ENCODE measurements at regions not wholly inside any gene's neighbourhood (a gene's known extent, or its start where the extent isn't known, plus 50 kb on each side); places are given as distances from the start of the nearest gene placed in this dataset.

DNA sequence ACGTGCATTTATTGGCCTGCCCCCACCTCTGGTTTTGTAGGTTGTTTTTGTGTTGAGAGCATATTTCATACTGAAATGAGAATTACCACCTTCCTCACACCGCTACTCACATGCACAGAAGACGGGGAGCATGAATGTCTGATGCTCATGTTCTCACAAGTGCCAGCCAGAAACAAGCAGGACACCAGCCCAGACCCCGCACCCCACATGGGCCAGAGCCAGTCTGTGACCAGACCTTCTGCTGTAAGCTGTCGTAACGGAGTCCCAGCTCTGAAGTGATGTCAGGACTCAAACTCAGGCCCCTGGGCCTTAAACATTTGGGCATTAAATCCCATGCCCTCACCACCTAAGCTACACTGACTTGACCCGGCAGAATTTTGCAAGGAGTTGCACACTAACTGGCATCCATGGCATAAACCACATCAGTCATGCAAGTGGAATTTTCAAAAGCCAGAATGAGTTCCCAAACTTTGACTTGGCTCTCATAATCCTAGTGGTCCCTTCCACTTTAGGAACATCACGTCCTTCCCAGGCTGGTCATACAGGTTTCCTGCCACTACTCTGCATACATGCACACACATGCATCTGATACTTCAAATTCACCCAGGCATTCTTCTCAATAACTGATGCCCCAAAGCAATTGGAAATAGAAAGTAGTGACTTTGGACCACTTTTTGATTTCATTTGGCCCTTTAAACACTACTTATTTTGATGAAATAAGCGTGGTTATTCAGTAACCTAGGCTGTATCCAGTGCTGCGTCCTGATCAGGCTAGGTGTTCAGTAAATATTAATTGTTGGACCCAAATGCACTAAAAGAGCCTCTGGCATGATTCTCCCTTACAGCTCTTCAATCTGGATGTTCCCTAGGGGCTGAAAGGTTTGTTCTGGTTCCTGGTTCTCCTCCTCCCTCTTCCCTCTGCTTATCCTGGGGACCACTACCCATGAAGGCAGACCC lies 223.1 kb upstream of the ID2 start:
- no peak for DNase-seq (ENCODE audit: low read depth, low spot score)

DNA sequence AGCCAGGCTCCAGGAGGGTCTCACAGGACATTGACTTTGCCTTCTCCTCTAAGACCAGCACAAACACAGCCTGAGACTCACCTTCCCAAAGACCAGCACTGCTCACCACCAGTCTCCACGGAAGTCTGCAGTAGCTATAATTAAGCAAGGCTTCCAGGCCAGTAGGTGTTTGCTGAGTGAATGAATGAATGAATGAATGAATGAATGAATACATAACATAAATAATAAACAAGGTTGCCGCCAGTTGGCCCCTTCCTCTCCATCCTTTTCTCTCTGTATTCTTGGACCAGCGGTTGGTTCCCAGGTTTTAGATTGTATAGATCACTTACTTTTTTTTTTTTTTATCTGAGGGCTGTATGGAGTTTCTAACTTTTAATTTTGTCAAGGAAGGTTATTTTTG lies 222.4 kb upstream of the ID2 start:
- no peak for DNase-seq (ENCODE audit: low read depth, low spot score)

DNA sequence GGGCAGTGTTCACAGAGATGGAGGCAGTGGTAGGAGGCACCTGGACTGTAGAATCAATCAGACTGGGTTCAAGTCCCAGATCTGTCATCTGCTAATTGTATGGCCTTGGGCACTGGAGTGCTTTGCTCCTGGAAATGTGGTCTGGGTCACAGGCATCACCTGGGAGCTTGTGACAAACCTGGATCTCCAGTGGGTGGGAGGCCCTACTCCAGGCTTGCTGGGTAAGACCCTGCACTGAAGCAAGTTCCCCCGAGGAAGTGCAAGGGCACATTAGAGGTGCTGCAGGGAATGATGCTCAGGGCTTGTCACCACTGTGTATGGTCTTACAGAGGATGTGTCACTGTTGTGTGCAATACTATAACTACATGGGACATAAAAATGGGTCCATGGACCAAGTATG lies 220.5 kb upstream of the ID2 start:
- no peak for DNase-seq (ENCODE audit: low read depth, low spot score)

DNA sequence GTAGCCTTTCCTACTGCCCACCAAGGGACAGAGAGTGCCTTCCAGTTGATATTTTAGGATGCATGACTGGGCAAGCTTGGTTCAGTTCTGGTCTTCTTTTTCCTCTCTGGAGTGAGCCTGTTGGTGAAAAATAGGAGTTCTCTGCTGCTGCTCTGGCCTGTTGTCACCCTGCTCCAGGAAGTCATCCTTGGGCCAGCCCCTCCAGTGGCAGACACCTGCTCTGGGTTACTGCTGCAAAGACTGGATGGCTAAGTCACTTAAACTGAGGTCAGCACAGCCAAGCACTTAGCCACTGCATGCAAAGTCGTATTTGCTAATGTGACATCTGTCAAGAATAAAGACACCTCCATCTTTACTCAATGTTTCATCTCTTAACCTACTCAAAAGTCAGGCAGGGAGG lies 219.6 kb upstream of the ID2 start:
- no peak for DNase-seq (ENCODE audit: low read depth, low spot score)

DNA sequence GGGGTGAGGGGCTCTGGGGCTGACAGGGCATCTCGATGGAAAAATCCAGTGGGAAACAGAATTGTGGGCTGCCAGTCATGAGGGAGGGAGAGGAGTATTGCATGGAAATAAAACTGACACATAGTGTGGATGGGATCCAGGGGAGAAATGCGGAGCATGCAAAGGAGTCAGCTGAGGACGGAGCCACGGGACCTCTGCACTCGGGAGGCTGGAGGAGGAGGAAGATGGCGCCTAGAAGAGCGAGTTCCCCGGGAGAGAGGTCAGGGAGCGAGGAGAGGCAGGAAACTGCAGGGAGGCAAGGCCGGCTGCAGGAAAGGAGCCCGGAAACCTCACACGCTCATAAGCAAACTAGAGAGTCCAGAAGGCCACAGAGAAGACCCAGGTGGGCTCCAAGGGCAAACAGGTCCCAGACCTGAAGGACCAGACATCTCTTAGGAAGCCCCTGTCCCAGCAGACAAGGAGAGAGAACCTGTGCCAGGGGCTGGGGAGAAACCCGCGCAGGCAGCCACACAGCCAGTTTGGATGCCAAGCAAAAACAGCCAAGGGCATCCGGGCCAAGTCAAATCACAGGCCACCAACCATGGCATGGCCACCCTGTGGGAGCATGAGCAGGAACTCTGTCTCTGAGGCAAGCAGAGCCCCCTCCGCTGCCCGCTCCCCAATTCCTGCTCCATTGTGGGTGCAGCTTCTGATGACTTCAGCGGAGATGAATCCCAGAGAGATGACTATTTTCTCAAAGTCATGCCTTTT lies 218.8 kb upstream of the ID2 start:
- no peak for DNase-seq (ENCODE audit: low read depth, low spot score)

DNA sequence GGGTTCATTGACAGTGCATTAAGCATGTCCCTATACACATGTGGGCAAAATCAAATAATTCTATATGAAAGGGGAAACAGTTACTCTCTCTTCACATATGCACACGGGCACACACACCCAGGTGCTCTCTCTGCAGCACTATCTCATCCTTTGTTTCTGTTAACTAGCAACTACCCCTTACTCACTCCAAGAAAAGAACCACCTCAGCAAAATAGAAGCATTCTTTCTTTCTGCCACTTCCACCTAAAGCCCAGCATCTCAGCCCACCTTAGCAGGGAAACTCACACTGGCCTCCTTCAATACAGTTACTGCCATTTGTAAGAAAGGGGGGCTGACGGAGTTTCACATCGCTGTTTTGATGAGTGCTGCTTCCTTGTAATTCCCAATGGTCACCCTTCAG lies 216.3 kb upstream of the ID2 start:
- DNase-seq (ENCODE audit: low read depth, low spot score): no peak

DNA sequence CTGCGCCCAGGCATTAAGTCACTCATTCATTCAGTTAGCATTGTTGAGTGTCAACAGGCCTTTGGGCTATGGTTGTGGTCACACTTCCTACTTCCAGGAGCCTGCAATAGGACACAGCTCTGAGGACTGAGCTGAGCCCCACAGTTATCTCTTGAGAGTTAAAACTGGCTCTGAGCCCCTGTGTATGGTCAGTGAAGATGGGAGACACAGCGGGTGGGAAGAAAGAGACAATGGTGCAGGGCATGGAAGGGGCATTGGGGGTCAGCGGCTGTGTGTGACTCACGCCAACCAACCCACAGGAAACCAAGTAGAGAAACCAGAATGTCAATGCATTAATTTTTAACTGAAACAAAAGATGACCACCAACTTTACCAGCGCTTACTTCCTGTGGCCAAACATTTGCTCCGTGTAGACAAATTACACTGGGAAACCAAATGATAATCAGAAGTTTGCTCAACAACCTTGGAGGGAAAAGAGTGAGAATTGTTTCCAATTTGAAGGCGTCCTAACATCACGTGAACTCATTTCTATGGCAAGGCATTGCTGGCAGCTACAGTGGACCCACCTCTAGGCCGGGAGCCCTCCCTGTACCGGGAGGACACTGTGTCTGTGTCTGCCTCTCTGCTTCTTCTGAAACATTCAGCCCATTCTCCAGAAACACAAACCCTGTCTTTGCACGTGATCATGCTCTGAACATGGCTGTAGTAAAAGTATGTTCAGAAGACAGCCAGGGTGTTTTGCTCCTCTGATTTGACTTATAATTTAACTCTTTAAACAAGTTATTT lies 212.0 kb upstream of the ID2 start:
- no peak for DNase-seq (ENCODE audit: low read depth, low spot score)

DNA sequence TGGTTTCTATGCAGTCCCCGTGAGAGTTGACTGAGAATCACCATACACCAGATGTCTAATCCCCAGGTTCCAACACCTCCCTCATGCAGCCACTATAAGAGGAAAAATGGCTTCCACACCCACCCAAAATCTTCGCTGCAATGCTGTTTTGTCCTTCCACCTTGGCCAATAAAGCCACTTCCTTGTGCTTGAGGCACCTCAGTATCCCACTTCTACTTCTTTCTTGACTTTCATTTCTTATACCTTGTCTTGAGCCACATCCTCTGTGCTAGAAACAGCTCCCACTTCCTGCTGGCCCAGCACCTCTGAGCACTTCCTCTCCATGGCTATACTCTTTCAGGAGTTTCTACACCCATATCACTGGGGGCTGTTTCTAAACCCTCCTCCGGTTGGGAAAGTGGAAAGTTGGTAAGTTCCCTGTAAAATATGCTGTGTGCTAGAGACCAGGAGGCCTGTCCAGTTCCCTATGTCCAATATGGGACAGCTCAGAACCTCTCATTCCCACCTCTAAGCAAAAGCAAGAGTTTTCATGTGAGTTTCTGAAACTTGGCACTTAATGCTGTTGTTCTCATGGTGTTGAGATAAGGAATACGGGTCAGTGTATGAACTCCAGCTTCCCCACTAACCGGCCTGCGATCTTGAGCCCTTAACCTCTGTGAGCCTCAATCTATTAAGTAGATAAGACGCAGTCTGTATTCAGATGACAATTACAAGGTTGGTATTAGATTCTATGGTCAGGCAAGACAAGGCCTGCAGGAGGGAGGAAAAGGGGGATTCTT lies 209.1 kb upstream of the ID2 start:
- DNase-seq (ENCODE audit: low read depth, low spot score): no peak

DNA sequence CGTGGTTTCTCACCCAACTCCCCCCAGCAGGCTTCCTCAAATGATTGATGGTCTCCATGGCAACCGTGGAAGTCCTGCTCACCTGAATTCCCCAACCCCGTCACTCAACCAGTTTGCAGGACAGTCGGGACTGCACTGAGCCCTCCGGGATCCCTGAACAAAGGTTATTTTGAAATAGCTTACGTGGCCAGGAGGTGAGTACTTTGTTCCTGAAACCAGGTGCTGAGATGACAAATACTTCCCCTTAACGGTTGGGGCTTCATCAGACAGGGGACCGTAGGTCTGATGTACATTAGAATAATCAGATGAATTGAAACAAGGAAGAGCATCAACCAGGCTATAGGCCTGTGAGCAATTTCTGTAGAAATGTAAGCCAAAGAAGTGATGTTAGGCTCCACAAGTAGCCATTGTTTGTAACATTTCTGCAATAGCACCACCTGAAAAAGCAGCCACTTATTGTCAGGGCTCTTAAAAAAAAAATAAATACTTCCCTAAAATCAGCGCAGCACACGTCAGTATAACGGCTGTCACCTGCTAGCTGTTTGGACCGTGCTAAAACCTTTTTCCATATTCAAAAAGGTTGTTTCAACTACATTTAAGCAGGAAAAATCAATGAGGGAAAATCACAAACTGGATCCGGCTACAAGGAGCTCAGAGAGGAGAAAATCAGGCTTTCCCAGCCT lies 206.4 kb upstream of the ID2 start:
- no peak for DNase-seq (ENCODE audit: low read depth, low spot score)

DNA sequence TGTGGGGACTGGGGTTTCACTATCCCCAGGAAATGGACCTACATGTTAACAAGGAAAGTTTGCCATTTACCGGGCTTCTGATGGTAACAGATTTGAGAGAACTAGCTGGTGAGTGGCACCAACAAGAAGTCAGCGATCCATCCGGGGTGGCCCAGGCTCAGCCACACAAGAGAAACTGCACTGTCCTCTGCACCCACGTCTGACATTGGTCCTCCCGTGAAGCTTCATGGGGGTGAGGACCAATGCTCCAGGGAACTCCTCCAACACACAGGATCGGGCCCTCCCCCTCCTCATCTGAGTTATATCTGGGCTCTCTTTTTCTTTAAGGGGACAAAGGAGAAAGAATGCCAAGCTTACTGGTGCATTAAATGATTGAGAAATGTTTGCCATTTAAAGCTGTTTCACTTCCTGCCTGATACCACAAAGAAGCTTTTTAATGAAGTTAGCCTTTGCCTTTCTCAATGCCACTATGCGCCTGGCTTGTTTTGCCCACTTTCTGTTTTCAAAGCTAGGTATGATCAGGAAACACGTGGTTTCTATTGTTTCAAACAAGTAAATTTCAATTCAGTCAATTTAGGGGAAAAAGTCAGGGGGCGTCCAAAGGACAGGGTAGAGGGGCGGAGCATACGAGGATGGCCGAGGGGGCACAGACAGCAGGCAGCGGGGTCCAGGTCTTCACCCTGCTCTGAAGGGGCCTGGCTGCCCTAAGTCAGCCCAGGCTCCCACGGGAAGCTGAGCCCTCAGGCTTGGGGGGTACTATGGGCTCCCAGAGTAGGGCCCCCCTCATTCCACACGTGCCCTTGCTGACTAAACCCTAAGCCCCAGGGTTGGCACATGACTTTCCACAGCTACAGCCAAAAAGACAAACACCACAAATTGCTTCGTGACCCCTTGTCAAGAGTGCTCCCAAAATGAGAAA lies 204.0 kb upstream of the ID2 start:
- no peak for DNase-seq (ENCODE audit: low read depth, low spot score)

DNA sequence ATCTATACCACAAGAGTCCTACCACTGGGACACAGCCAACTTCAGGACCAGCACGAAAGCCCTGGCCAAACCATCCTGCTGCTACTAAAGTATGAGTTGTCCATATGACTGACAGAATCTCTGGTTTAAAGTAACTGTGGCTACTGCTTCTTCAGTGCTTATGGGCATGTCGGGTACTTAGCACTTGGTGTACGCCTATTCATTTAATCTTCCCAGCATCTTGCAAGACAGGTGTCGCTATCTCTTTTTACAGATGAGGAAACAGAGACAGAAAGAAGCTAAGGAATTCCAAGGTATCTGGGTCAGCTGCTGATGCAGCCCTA lies 203.4 kb upstream of the ID2 start:
- DNase-seq (ENCODE audit: low read depth, low spot score): no peak

DNA sequence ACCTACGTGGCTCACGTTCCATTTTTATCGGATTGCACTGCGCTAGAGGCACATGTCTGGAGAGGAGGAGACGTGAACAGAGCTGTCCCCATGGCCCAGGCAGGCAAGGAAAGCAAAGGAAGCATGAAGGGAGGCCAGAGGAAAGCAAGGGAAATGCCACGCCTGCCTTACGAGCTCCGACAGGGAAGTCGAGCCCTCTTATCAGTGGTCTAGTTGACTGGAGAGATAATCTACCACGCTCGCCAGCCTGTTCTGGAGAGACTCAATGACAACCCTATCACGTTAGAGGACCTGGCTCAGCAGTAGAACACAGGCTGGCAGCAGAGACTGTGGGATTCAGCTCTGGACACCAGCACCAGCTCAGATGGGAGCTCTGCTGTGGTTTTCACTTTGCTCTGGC lies 202.6 kb upstream of the ID2 start:
- DNase-seq (ENCODE audit: low read depth, low spot score): no peak

DNA sequence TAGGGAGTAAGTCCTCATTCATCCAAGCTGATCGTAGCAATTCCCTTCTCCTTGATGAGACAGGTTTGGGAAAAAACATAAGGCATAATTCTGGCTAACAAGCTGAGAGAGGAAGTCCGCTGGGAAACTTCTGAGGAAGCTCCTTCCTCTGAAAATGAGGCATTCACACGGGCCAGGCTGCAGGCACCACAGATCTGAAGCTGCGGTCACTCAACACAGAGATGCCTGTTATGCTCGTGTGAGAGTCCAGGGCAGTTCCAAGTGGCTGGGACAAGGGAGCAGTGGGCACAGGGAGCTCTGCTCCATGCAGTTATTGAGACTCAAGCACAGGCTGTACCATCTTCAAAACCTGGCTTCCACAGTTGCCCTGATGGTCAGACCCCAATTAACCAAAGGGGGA lies 200.9 kb upstream of the ID2 start:
- DNase-seq (ENCODE audit: low read depth, low spot score): no peak

DNA sequence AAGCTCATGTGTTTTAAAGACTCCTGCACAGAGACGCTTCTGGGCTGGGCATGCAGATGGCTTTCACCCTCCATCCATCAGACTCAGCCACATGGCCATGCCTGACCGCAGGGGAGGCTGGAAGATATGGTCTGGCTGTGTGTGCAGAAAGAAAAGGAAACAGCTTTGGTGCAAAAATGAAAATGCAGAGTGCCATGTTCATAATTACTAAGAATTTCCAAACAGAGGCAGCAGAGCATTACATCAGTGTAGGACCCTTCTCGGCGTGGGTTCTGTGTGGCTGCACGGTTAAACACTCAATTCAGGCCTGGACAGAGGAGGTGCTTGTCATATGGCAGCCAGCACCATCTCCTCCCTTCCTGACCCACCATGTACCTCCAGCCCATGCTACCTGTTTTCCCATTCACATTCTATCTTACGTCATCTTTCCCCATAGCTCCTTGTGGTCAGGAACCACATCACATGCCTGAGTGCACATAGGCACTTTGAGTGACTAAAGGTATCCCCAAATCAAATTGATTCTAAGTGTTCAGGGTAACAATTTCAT lies 200.3 kb upstream of the ID2 start:
- DNase-seq (ENCODE audit: low read depth, low spot score): no peak

DNA sequence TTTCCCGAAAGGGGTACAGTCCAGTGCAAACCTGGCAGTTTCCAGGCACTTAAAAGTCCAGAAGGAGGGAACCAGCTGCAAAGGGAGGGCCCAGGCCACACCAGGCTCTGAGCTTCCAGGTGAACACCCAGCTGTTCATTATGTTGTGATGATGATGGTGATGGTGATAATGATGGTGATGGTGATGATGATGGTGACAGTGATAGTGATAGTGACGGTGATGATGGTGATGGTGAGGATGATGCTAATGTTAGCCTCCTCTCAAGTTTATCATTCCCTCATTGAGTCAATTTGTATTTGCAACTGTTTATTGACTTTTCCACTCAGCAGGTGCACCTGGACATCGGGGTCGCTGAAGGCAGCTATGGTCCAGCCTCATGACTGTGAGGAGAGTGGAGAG lies 199.4 kb upstream of the ID2 start:
- DNase-seq (ENCODE audit: low read depth, low spot score): no peak

DNA sequence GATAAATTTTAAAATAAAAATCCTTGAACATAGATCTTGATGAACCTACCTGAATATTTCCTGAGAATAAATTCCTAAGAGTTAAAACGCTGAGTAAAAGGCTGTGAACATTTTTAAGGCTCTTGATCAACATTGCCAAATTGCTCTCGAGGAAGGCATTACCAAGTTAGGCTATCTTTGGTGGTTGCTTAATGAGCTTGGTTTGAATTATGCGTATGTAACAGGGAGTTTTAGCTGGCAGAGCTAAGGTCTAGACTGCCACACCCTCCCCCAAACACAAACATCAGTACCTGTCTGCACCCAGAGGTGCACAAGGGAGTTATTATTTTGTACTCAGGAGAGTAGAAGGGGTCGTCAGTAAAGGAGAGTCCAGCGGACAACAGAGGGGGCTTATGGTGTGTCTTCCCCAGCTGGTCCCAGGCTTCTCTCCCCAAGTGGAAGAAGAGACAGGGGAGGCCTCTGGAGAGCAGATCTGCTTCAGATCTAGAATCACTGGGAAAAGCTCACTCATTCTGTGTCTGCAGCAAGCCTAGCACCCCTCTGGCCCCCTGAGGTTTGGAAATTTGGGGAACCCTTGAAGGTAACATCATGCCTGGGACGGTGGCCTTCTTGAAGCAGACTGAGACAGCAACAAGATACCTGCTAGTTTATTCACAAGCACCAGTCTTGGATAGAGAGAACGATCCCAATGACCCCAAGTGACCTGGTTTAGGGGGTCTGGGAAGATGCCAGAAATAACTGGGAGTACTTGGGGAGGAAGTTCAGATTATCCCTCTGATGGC lies 197.2 kb upstream of the ID2 start:
- DNase-seq (ENCODE audit: low read depth, low spot score): no peak

DNA sequence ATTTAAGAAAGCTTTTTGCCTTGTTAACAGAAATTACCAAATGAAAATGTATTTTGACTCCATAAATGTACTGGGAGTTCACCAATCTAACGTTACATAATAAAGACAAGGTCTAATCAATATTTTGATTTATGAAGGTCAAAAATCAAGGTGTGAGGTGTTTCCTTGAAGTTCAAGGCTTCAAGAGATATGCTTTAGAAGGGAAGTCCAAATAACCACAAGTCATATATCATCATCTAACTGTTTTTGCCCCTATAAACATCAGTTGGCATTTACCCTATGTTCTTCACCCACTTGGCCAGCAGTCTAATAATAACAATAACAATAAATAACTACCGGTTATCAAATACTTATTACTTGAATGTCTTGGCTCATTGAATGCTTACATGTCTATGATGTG lies 196.1 kb upstream of the ID2 start:
- DNase-seq (ENCODE audit: low read depth, low spot score): no peak

DNA sequence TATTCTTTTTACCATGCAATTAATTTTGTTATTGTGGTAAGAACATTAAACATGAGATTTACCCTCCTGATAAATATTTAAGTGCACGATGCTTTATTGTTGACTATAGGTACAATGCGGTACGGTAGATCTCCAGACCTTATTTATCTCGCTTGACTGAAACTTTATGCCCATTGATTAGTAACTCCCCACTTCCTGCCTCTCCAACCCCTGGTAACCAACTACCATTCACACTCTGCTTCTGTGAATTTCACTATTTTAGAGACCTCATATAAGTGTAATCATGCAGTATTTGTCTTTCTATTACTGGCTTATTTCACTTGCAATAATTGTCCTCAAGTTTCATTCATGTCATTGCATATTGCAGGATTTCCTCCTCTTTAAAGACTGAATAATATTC lies 195.7 kb upstream of the ID2 start:
- DNase-seq (ENCODE audit: low read depth, low spot score): no peak

DNA sequence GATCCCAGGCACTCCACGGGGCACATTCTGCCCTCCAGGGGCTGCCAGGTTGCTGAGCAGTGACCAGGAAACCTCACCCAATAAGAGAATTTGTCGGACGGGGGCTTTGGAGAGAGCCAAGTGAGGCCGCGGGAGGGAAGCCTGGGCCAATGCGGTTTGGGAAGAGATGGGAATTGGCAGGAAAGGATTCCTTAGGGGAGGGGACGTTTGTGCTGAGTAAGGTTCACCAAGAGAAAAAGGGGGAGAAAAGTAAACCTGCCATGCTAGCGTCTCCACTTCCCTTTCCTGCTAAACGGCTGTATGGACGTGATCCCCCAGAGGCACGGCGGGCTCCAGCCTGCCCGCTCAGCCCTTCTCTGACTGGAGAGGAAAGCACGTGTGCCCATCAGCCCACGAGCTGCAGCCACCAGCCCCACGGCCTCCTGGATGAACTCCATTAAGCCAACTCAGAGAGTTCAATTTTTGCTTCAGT lies 194.4 kb upstream of the ID2 start:
- no peak for DNase-seq (ENCODE audit: low read depth, low spot score)

All from activated naive CD8-positive, alpha-beta T cell treated with anti-CD3 and anti-CD28 coated beads, Interleukin-2, amount 50 U/mL, for 16 hours (primary cell).